CD4-positive, alpha-beta T cell treated with Interleukin-17A for 4 hours (primary cell): ENCODE measurements at regions not wholly inside any gene's neighbourhood (a gene's known extent, or its start where the extent isn't known, plus 50 kb on each side); places are given as distances from the start of the nearest gene placed in this dataset.

Experiments
- DNase-seq: peaks from one replicate; pipeline ENCODE4 v3.0.0-alpha.2; 2020; ENCODE audit warnings: mixed read lengths

GRCh38 chr10:28054228-28054860, 55.5 kb upstream of the ODAD2 start:
- no peak for DNase-seq

GRCh38 chr10:28049286-28049685, 50.4 kb upstream of the ODAD2 start:
- DNase-seq = no peak
